ENCODE measurements at regions not wholly inside any gene's neighbourhood (a gene's known extent, or its start where the extent isn't known, plus 50 kb on each side); places are given as distances from the start of the nearest gene placed in this dataset.

DNA sequence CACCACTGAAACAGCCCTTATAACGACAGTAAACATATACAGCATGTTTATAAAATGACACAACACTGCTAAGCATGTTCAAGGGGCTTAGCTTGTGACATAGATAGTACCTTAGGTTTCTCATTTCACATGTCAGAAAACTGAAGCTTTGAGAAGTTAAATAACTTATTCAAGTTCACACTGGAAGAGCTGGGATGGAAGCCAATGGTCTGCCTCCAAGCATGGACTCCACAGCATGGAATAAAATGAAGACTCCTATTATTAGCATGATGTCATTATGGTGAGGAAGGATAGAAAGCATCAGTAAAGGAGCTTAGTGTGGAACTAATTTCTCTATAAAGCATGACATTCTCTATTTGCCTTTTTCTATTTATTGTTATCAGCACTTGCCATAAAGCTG, 316.7 kb downstream of the PLK2 start:
- Histone ChIP-seq H3K4me3 (ENCODE audit: low read depth, low read length) (no peak overlapping the region), H3K27ac (ENCODE audit: low read depth, low read length) (no peak overlapping the region), H3K9me3 (ENCODE audit: control insufficient read depth, insufficient read depth, low read length) (no peaks in the 10 kb centered on the region), H3K27me3 (ENCODE audit: control insufficient read depth, insufficient read depth, low read length) (no peaks in the 10 kb centered on the region)
- ChIA-PET POLR2A (no interaction called here), CTCF (interaction anchor here (0.7 kb wide), 1 partner anchor 97 kb away, joined by 3 read pairs; no protein-coding TSS in a partner anchor)
- DNase-seq (ENCODE audit: low read depth, low spot score), result no peak
- no peak for TF ChIP-seq CTCF (IDR thresholded peaks at IDR 0.05; ENCODE audit: low read depth, low read length)

- Histone ChIP-seq H3K9me3 (ENCODE audit: control insufficient read depth, insufficient read depth, low read length) (no peaks in the 10 kb centered on the region), H3K27me3 (ENCODE audit: control insufficient read depth, insufficient read depth, low read length) (no peaks in the 10 kb centered on the region), H3K4me3 (ENCODE audit: low read depth, low read length) (no peak overlapping the region), H3K27ac (ENCODE audit: low read depth, low read length) (no peak overlapping the region)
- no peak for DNase-seq (ENCODE audit: low read depth, low spot score)
- POLR2A ChIA-PET, result no interaction called here
- no peak for TF ChIP-seq CTCF (IDR thresholded peaks at IDR 0.05; ENCODE audit: low read depth, low read length)
- CTCF ChIA-PET, result interaction anchor here (1.4 kb wide), 1 partner anchor 359 kb away, joined by 5 read pairs; no protein-coding TSS in a partner anchor
These were observed 321.1 kb downstream of the PLK2 start for GRCh38 chr5:58138791-58139190.

GRCh38 chr5:58136406-58136805, 323.5 kb downstream of the PLK2 start:
- Histone ChIP-seq H3K27ac (ENCODE audit: low read depth, low read length) (no peak overlapping the region), H3K9me3 (ENCODE audit: control insufficient read depth, insufficient read depth, low read length) (no peaks in the 10 kb centered on the region), H3K4me3 (ENCODE audit: low read depth, low read length) (no peak overlapping the region), H3K27me3 (ENCODE audit: control insufficient read depth, insufficient read depth, low read length) (no peaks in the 10 kb centered on the region)
- TF ChIP-seq CTCF (IDR thresholded peaks at IDR 0.05; ENCODE audit: low read depth, low read length), result no peak
- DNase-seq (ENCODE audit: low read depth, low spot score), result no peak
- CTCF ChIA-PET, result no interaction called here
- POLR2A ChIA-PET, result no interaction called here

GRCh38 chr5:58135571-58136335, 324.1 kb downstream of the PLK2 start:
- no peak for TF ChIP-seq CTCF (IDR thresholded peaks at IDR 0.05; ENCODE audit: low read depth, low read length)
- Histone ChIP-seq H3K27ac (ENCODE audit: low read depth, low read length) (no peak overlapping the region), H3K9me3 (ENCODE audit: control insufficient read depth, insufficient read depth, low read length) (no peaks in the 10 kb centered on the region), H3K4me3 (ENCODE audit: low read depth, low read length) (no peak overlapping the region), H3K27me3 (ENCODE audit: control insufficient read depth, insufficient read depth, low read length) (no peaks in the 10 kb centered on the region)
- POLR2A ChIA-PET, result no interaction called here
- no peak for DNase-seq (ENCODE audit: low read depth, low spot score)
- CTCF ChIA-PET, result no interaction called here

GRCh38 chr5:58133631-58134296, 326.1 kb downstream of the PLK2 start:
- Histone ChIP-seq H3K4me3 (ENCODE audit: low read depth, low read length) (no peak overlapping the region), H3K27me3 (ENCODE audit: control insufficient read depth, insufficient read depth, low read length) (no peaks in the 10 kb centered on the region), H3K9me3 (ENCODE audit: control insufficient read depth, insufficient read depth, low read length) (no peaks in the 10 kb centered on the region), H3K27ac (ENCODE audit: low read depth, low read length) (no peak overlapping the region)
- DNase-seq (ENCODE audit: low read depth, low spot score), result peak; percentile 36
- POLR2A ChIA-PET, result interaction anchor here (0.7 to 1.3 kb wide), 3 partner anchors 11 to 354 kb away, joined by 3 to 4 read pairs (median 3); no protein-coding TSS in a partner anchor
- no peak for TF ChIP-seq CTCF (IDR thresholded peaks at IDR 0.05; ENCODE audit: low read depth, low read length)
- CTCF ChIA-PET, result no interaction called here
